ENCODE measurements at regions not wholly inside any gene's neighbourhood (a gene's known extent, or its start where the extent isn't known, plus 50 kb on each side); places are given as distances from the start of the nearest gene placed in this dataset.

DNA sequence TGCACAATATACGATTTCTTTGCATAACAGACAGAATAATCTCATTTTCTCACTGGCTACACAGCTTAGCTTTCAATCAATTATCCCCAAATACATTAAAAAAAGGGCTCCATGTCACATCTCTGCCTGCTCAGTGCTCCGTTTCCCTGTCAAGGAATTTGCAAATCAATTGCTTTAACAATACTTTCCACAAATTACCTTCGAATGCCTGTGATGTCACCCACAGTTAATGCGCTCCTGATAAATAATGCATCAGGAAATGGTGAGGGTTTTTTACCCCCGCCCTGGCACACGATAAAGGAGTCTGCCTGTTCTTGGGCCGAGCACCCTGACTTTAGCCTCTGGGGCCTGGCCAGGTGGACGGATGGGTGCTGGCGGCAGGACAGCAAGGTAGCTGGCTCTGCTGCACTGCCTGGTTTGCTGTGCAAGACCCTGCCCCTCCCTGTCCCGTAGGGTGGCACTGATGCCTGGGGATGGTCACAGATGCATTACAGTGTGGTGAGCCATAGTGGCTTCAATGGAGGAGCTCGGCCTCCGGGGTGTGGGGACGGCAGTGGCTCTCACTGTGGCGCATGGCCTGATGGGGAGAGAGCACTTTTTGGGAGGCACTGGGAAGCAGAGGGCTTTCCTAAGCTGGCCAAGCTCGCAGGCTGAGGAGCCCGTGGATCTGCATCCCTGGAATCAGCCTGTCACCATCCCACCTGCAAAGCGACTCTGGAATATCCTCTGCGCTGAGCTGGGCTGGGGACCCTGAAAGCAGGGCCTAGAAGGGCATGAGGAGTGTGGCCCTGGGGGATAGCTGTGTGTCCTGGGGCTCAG, 88.3 kb upstream of the HS6ST1 start:
- H3F3A ChIP-seq (replicated peaks; ENCODE audit: insufficient read depth), result no peaks in the 10 kb centered on the region
- peaks cover 0 to 32% of the 10 kb centered on the region in 2 experiments; a peak in 1 of 4 replicates for H3K4me1 ChIP-seq (ENCODE audit: control insufficient read depth in 1 of 2, insufficient read depth in 2 of 2, low read depth in 1 of 2, low read length in 1 of 2)
- peak; percentile 21 for DNase-seq
- H3K36me3 ChIP-seq (replicated peaks in 1 of 2; ENCODE audit: control insufficient read depth in 1 of 2, insufficient read depth in 2 of 2, low read length in 1 of 2), result no peaks in the 10 kb centered on the region
- ChIA-PET CTCF (interaction anchor here (1.0 kb wide), 1 partner anchor 330 kb away, joined by 3 read pairs; no protein-coding TSS in a partner anchor), POLR2A (no interaction called here)
- H3K27me3 ChIP-seq (ENCODE audit: insufficient read depth), result no peaks in the 10 kb centered on the region
- no peak overlapping the region for H2AFZ ChIP-seq (ENCODE audit: low read depth)
- no peak overlapping the region for H3K4me2 ChIP-seq
- no peak overlapping the region for H3K4me3 ChIP-seq (ENCODE audit: low read depth in 2 of 2, low read length in 1 of 2)
- no peaks in the 10 kb centered on the region for H3K9me3 ChIP-seq
- no peaks in the 10 kb centered on the region for H3K79me2 ChIP-seq (ENCODE audit: insufficient read depth)
- H3K9me2 ChIP-seq, result no peaks in the 10 kb centered on the region
- TF ChIP-seq TCF12 (IDR thresholded peaks at IDR 0.05), result no peak
- no peak for TF ChIP-seq GABPA (IDR thresholded peaks at IDR 0.05; ENCODE audit: low read depth)
- TF ChIP-seq, protein P1, sequence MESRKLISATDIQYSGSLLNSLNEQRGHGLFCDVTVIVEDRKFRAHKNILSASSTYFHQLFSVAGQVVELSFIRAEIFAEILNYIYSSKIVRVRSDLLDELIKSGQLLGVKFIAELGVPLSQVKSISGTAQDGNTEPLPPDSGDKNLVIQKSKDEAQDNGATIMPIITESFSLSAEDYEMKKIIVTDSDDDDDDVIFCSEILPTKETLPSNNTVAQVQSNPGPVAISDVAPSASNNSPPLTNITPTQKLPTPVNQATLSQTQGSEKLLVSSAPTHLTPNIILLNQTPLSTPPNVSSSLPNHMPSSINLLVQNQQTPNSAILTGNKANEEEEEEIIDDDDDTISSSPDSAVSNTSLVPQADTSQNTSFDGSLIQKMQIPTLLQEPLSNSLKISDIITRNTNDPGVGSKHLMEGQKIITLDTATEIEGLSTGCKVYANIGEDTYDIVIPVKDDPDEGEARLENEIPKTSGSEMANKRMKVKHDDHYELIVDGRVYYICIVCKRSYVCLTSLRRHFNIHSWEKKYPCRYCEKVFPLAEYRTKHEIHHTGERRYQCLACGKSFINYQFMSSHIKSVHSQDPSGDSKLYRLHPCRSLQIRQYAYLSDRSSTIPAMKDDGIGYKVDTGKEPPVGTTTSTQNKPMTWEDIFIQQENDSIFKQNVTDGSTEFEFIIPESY (IDR thresholded peaks at IDR 0.05; ENCODE audit: borderline replicate concordance, low read depth), result no peak
- no peak for TF ChIP-seq TEAD4 (IDR thresholded peaks at IDR 0.05; ENCODE audit: borderline replicate concordance, insufficient read depth)
- TF ChIP-seq, protein P2, sequence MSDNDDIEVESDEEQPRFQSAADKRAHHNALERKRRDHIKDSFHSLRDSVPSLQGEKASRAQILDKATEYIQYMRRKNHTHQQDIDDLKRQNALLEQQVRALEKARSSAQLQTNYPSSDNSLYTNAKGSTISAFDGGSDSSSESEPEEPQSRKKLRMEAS (IDR thresholded peaks at IDR 0.05; ENCODE audit: low read depth), result no peak
- TF ChIP-seq YY1 (IDR thresholded peaks at IDR 0.05; ENCODE audit: low read depth), result no peak
- no peak for TF ChIP-seq RAD21 (IDR thresholded peaks at IDR 0.05; ENCODE audit: low read length)
- TF ChIP-seq MXI1 (IDR thresholded peaks at IDR 0.05; ENCODE audit: low read depth, low read length), result no peak
- H3K9ac ChIP-seq, result no peak overlapping the region
- 53% methylated on average over 12 of the region's 18 CpGs for WGBS (ENCODE audit: low lambda C conversion rate)
- no peak overlapping the region for H3K27ac ChIP-seq (ENCODE audit: low read depth in 2 of 2, low read length in 1 of 2)
- H4K20me1 ChIP-seq (ENCODE audit: insufficient read depth), result no peaks in the 10 kb centered on the region

DNA sequence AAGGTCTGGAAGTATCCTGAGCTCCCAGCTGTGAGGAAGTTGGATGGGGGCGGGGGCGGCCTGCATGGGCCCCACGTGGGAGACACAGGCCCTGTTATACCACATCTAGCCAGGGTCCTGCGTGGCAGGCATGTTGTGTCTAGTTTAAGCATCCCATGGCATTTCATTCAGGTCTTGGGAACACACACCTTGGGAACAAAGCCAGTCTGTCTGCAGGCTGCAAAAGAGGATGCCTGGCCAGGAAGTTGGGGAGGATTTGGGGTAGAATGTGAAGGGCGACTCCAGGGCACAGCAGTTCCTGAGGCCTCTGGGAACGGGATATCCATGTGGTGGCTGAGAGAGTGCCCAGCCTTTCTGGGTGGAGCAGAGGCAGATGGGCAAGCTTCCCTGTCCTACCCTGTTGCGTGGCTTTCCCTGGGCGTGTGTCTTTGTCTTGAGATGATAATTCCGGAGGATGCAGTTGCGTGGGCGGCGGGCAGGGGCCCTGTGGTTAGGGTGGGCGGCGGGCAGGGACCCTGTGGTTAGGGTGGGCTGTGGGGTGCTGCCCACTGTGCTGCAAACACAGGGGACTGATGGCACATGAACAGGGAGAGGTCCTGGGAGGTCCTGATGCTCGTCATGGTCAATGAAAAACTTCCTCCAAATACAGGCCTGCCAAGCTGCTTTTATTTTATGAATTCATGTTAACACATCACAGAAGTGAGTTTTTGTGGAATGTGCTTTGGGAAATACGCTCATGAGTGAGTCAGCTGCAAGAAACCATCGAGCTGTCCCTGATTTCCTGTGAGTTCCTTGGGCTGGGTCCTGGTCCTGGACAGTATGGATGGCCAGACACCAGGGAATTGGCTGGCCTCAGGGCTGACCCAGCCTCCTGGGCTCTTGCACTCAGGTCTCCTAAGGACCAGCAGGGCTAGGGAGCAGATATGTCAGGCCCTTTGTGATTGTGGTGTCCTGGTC, 90.0 kb upstream of the HS6ST1 start:
- no peak overlapping the region for H3K9ac ChIP-seq
- TF ChIP-seq, protein P3, sequence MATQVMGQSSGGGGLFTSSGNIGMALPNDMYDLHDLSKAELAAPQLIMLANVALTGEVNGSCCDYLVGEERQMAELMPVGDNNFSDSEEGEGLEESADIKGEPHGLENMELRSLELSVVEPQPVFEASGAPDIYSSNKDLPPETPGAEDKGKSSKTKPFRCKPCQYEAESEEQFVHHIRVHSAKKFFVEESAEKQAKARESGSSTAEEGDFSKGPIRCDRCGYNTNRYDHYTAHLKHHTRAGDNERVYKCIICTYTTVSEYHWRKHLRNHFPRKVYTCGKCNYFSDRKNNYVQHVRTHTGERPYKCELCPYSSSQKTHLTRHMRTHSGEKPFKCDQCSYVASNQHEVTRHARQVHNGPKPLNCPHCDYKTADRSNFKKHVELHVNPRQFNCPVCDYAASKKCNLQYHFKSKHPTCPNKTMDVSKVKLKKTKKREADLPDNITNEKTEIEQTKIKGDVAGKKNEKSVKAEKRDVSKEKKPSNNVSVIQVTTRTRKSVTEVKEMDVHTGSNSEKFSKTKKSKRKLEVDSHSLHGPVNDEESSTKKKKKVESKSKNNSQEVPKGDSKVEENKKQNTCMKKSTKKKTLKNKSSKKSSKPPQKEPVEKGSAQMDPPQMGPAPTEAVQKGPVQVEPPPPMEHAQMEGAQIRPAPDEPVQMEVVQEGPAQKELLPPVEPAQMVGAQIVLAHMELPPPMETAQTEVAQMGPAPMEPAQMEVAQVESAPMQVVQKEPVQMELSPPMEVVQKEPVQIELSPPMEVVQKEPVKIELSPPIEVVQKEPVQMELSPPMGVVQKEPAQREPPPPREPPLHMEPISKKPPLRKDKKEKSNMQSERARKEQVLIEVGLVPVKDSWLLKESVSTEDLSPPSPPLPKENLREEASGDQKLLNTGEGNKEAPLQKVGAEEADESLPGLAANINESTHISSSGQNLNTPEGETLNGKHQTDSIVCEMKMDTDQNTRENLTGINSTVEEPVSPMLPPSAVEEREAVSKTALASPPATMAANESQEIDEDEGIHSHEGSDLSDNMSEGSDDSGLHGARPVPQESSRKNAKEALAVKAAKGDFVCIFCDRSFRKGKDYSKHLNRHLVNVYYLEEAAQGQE (IDR thresholded peaks at IDR 0.05; ENCODE audit: low read depth, low read length), result no peak
- TF ChIP-seq FOSL2 (IDR thresholded peaks at IDR 0.05; ENCODE audit: borderline replicate concordance, low read depth), result peak; percentile 6; the same call in 1 of the 2 replicates
- H3K4me2 ChIP-seq, result no peak overlapping the region
- H3K9me2 ChIP-seq, result no peaks in the 10 kb centered on the region
- WGBS (ENCODE audit: low lambda C conversion rate), result 43% methylated on average over 8 of the region's 17 CpGs
- peak overlapping the region; percentile 48; the same call in 1 of the 2 replicates for H2AFZ ChIP-seq (ENCODE audit: low read depth)
- H3K36me3 ChIP-seq (replicated peaks in 1 of 2; ENCODE audit: control insufficient read depth in 1 of 2, insufficient read depth in 2 of 2, low read length in 1 of 2), result no peaks in the 10 kb centered on the region
- no peak overlapping the region for H3K4me3 ChIP-seq (ENCODE audit: low read depth in 2 of 2, low read length in 1 of 2)
- H3K79me2 ChIP-seq (ENCODE audit: insufficient read depth), result no peaks in the 10 kb centered on the region
- peak; percentile 38 for DNase-seq
- H3F3A ChIP-seq (replicated peaks; ENCODE audit: insufficient read depth), result no peaks in the 10 kb centered on the region
- H3K27me3 ChIP-seq (ENCODE audit: insufficient read depth), result no peaks in the 10 kb centered on the region
- POLR2A ChIA-PET, result no interaction called here
- no peaks in the 10 kb centered on the region for H4K20me1 ChIP-seq (ENCODE audit: insufficient read depth)
- CTCF ChIA-PET, result interaction anchor here (1.2 kb wide), 1 partner anchor 27 kb away, joined by 3 read pairs; no protein-coding TSS in a partner anchor
- H3K27ac ChIP-seq (ENCODE audit: low read depth in 2 of 2, low read length in 1 of 2), result peak overlapping the region in 1 of 2 experiments; percentile 35; a peak in 1 of 4 replicates
- H3K4me1 ChIP-seq (ENCODE audit: control insufficient read depth in 1 of 2, insufficient read depth in 2 of 2, low read depth in 1 of 2, low read length in 1 of 2), result peaks cover 0 to 42% of the 10 kb centered on the region in 2 experiments; a peak in 1 of 4 replicates
- H3K9me3 ChIP-seq, result no peaks in the 10 kb centered on the region

Measured in SK-N-SH (cell line).